ENCODE measurements at regions not wholly inside any gene's neighbourhood (a gene's known extent, or its start where the extent isn't known, plus 50 kb on each side); places are given as distances from the start of the nearest gene placed in this dataset.

- no peak for DNase-seq (ENCODE audit: low read depth)
- no peak for TF ChIP-seq CTCF (conservative IDR thresholded peaks at IDR 0.05; ENCODE audit: low read depth, low read length)
- no peak overlapping the region for H3K4me3 ChIP-seq (ENCODE audit: low read length)
Observed at GRCh38 chr5:166881802-166882201, 1409.6 kb upstream of the WWC1 start.

GRCh38 chr5:166883016-166883415 lies 1408.4 kb upstream of the WWC1 start:
- H3K4me3 ChIP-seq (ENCODE audit: low read length): no peak overlapping the region
- TF ChIP-seq CTCF (conservative IDR thresholded peaks at IDR 0.05; ENCODE audit: low read depth, low read length): no peak
- DNase-seq (ENCODE audit: low read depth): no peak

- no peak for TF ChIP-seq CTCF (conservative IDR thresholded peaks at IDR 0.05; ENCODE audit: low read depth, low read length)
- no peak for DNase-seq (ENCODE audit: low read depth)
- no peak overlapping the region for H3K4me3 ChIP-seq (ENCODE audit: low read length)
Observed at GRCh38 chr5:166898166-166898565, 1393.3 kb upstream of the WWC1 start.

- no peak for TF ChIP-seq CTCF (conservative IDR thresholded peaks at IDR 0.05; ENCODE audit: low read depth, low read length)
- H3K4me3 ChIP-seq (ENCODE audit: low read length): no peak overlapping the region
- no peak for DNase-seq (ENCODE audit: low read depth)
Observed at GRCh38 chr5:166899343-166899742, 1392.1 kb upstream of the WWC1 start.

GRCh38 chr5:166904571-166904970 lies 1386.9 kb upstream of the WWC1 start:
- TF ChIP-seq CTCF (conservative IDR thresholded peaks at IDR 0.05; ENCODE audit: low read depth, low read length): no peak
- no peak for DNase-seq (ENCODE audit: low read depth)
- no peak overlapping the region for H3K4me3 ChIP-seq (ENCODE audit: low read length)

- no peak for TF ChIP-seq CTCF (conservative IDR thresholded peaks at IDR 0.05; ENCODE audit: low read depth, low read length)
- no peak overlapping the region for H3K4me3 ChIP-seq (ENCODE audit: low read length)
- DNase-seq (ENCODE audit: low read depth): no peak
Observed at GRCh38 chr5:166906991-166907713, 1384.3 kb upstream of the WWC1 start.

- no peak for TF ChIP-seq CTCF (conservative IDR thresholded peaks at IDR 0.05; ENCODE audit: low read depth, low read length)
- peak; percentile 94 for DNase-seq (ENCODE audit: low read depth)
- H3K4me3 ChIP-seq (ENCODE audit: low read length): no peak overlapping the region
Observed at GRCh38 chr5:166909040-166909439, 1382.4 kb upstream of the WWC1 start.
